Panc1 (cell line): ENCODE measurements at regions not wholly inside any gene's neighbourhood (a gene's known extent, or its start where the extent isn't known, plus 50 kb on each side); places are given as distances from the start of the nearest gene placed in this dataset.

Experiments
- ATAC-seq: fragments of 200-7000 bp; cut with Tn5 transposase; 2 replicates; pipeline ENCODE4 v1.9.1; 2020; ENCODE audit warnings: mild to moderate bottlenecking, moderate library complexity
- BruUV-seq: library from RNA; stranded (reverse); fragments of 400-500 nt; replicated peaks from 2 replicates; lab custom pipeline; 2021; lab: Mats Ljungman, UMichigan
- CTCF ChIA-PET: fragments of 300-600 bp; sonication (Branson Sonifier 250); formaldehyde crosslinking; loops from one replicate; lab custom pipeline; 2022; ENCODE audit warnings: antibody characterized with exemption; lab: Charles Lee
- POLR2A ChIA-PET: fragments of 300-600 bp; sonication (Branson Sonifier 250); formaldehyde crosslinking; loops from one replicate; lab custom pipeline; 2022; ENCODE audit warnings: antibody characterized with exemption; lab: Charles Lee
- DNase-seq: peaks from one replicate; pipeline ENCODE4 v3.0.0-alpha.2; 2010; ENCODE audit warnings: low read depth, low spot score
- H3K27ac ChIP-seq: 2 replicates; pipeline ENCODE4 v1.5.1; 2011; ENCODE audit warnings: mild to moderate bottlenecking, low read length, inconsistent platforms
- H3K27me3 ChIP-seq: fragments of 200-500 bp; sonication (Bioruptor generic); 2 replicates; pipeline ENCODE4 v1.6.0; 2014; ENCODE audit warnings: low read length, inconsistent platforms; ENCODE audit not compliant: control insufficient read depth, insufficient read depth
- H3K36me3 ChIP-seq: fragments of 200-500 bp; sonication (Bioruptor generic); 2 replicates; pipeline ENCODE4 v1.5.1; 2014; ENCODE audit warnings: inconsistent platforms, mild to moderate bottlenecking, low read length, moderate library complexity; ENCODE audit not compliant: control insufficient read depth, insufficient read depth
- H3K4me1 ChIP-seq: 2 replicates; pipeline ENCODE4 v1.5.1; 2011; ENCODE audit warnings: inconsistent platforms, mild to moderate bottlenecking, low read length, moderate library complexity; ENCODE audit not compliant: control insufficient read depth, insufficient read depth
- H3K4me3 ChIP-seq, 2 experiments: 2 replicates each; pipeline ENCODE4 v1.5.1; 2011 to 2012; ENCODE audit warnings: low read depth in 2 of 2, low read length in 2 of 2, mild to moderate bottlenecking in 2 of 2, inconsistent platforms in 1 of 2, moderate library complexity in 1 of 2
- H3K9me3 ChIP-seq: fragments of 200-500 bp; sonication (Bioruptor generic); 2 replicates; pipeline ENCODE4 v1.5.1; 2014; ENCODE audit warnings: low read depth, mild to moderate bottlenecking, inconsistent platforms, low read length, moderate library complexity; ENCODE audit not compliant: control insufficient read depth, insufficient read depth
- CTCF ChIP-seq: fragments of 450-650 bp; IDR thresholded peaks from 2 replicates; pipeline ENCODE4 v1.5.1; 2017; ENCODE audit warnings: mild to moderate bottlenecking
- POLR2AphosphoS5 ChIP-seq: IDR thresholded peaks from 2 replicates; pipeline ENCODE4 v1.6.1; 2012; ENCODE audit warnings: mild to moderate bottlenecking, low read depth, low read length, moderate library complexity
- SIN3A ChIP-seq: IDR thresholded peaks from 2 replicates; pipeline ENCODE4 v1.6.1; 2012; ENCODE audit warnings: low read depth, mild to moderate bottlenecking, low read length, moderate library complexity, borderline replicate concordance; ENCODE audit not compliant: insufficient read depth
- TCF7L2 ChIP-seq: IDR thresholded peaks from 2 replicates; pipeline ENCODE4 v1.6.1; 2011; ENCODE audit warnings: mild to moderate bottlenecking, low read depth, low read length, inconsistent platforms
- in situ Hi-C: cut with HindIII; loops from 2 replicates; pipeline ENCODE4 v1.10.0; 2016; ENCODE audit warnings: low sequenced_read_pairs, low pct_unique_long_range_greater_than_20kb
- intact Hi-C: fragments of 100-400 bp; cut with micrococcal nuclease; formaldehyde crosslinking; loops from one replicate; pipeline ENCODE4 v1.10.0; 2022; ENCODE audit not compliant: unreplicated experiment
- TF ChIP-seq, protein P1 (sequence below), 2 experiments: IDR thresholded peaks; 2 replicates each; pipeline ENCODE4 v1.6.1; 2011 to 2012; ENCODE audit warnings: low read depth in 2 of 2, control low read depth in 1 of 2, low read length in 1 of 2, mild to moderate bottlenecking in 1 of 2, moderate library complexity in 1 of 2; ENCODE audit not compliant: insufficient read depth in 1 of 2

- Histone ChIP-seq H3K27ac (no peak overlapping the region), H3K27me3 (no peaks in the 10 kb centered on the region), H3K36me3 (no peaks in the 10 kb centered on the region), H3K9me3 (no peaks in the 10 kb centered on the region), H3K4me3 (no peak overlapping the region), H3K4me1 (no peaks in the 10 kb centered on the region)
- in situ Hi-C loops (no loop called here), intact Hi-C loops (no loop called here)
- DNase-seq (no peak), ATAC-seq (no peak)
- POLR2A ChIA-PET = no interaction called here
- TF ChIP-seq CTCF (no peak), SIN3A (no peak)
- BruUV-seq = no TSS peak
- CTCF ChIA-PET = no interaction called here
Measured at GRCh38 chr5:13460587-13460986, 483.9 kb downstream of the DNAH5 start.

DNA sequence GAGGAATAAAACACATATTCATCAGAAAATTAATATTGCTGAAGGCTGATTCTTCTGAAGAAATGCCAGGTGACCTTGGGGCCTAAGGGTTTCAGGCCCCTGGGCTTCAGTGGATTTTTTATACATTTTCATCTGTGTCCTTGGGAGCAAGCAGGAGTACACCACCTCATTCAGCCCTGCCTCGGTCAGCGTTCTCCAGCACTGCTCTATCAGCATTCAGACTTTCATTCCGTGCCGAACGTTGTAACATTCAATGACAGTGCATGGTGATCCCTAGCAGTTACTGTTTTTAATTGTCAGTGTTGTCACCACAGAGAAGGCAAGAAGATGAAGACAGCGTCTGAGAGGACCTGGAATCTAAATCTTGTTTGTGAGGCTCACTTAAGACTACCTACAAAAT lies 490.4 kb downstream of the DNAH5 start:
- no peak overlapping the region for H3K27ac ChIP-seq
- ChIA-PET CTCF (no interaction called here), POLR2A (no interaction called here)
- H3K4me3 ChIP-seq = no peak overlapping the region
- DNase-seq (no peak), ATAC-seq (no peak)
- no peaks in the 10 kb centered on the region; the same call in 1 of the 2 replicates for H3K27me3 ChIP-seq
- no peaks in the 10 kb centered on the region for H3K36me3 ChIP-seq
- H3K9me3 ChIP-seq = no peaks in the 10 kb centered on the region
- intact Hi-C loops (no loop called here), in situ Hi-C loops (no loop called here)
- no TSS peak for BruUV-seq
- TF ChIP-seq CTCF (no peak), POLR2AphosphoS5 (no peak), TCF7L2 (no peak), SIN3A (no peak)
- TF ChIP-seq, protein P1, sequence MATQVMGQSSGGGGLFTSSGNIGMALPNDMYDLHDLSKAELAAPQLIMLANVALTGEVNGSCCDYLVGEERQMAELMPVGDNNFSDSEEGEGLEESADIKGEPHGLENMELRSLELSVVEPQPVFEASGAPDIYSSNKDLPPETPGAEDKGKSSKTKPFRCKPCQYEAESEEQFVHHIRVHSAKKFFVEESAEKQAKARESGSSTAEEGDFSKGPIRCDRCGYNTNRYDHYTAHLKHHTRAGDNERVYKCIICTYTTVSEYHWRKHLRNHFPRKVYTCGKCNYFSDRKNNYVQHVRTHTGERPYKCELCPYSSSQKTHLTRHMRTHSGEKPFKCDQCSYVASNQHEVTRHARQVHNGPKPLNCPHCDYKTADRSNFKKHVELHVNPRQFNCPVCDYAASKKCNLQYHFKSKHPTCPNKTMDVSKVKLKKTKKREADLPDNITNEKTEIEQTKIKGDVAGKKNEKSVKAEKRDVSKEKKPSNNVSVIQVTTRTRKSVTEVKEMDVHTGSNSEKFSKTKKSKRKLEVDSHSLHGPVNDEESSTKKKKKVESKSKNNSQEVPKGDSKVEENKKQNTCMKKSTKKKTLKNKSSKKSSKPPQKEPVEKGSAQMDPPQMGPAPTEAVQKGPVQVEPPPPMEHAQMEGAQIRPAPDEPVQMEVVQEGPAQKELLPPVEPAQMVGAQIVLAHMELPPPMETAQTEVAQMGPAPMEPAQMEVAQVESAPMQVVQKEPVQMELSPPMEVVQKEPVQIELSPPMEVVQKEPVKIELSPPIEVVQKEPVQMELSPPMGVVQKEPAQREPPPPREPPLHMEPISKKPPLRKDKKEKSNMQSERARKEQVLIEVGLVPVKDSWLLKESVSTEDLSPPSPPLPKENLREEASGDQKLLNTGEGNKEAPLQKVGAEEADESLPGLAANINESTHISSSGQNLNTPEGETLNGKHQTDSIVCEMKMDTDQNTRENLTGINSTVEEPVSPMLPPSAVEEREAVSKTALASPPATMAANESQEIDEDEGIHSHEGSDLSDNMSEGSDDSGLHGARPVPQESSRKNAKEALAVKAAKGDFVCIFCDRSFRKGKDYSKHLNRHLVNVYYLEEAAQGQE (IDR thresholded peaks at IDR 0.05; ENCODE audit: insufficient read depth in 1 of 2, low read depth in 2 of 2, low read length in 1 of 2) = no peak
- H3K4me1 ChIP-seq = no peaks in the 10 kb centered on the region
